ENCODE measurements at regions not wholly inside any gene's neighbourhood (a gene's known extent, or its start where the extent isn't known, plus 50 kb on each side); places are given as distances from the start of the nearest gene placed in this dataset.

- WGBS, 2 experiments (ENCODE audit: extremely low coverage in 1 of 2, insufficient coverage in 1 of 2, insufficient read length in 1 of 2, insufficient replicate concordance in 2 of 2, low coverage in 1 of 2, low lambda C conversion rate in 2 of 2, missing lambda C conversion rate in 1 of 2) = 93% methylated on average over 1 of the region's 1 CpG; no CpG with 5 or more reads in 1 of the 2 experiments
These were observed 478.9 kb upstream of the GRM3 start for GRCh38 chr7:86164827-86165226.

More at GRCh38 chr7:86164827-86165226, 478.9 kb upstream of the GRM3 start:
- H3K23me2 ChIP-seq (ENCODE audit: low read depth, low read length) = no peaks in the 10 kb centered on the region
- no peak overlapping the region for H3K18ac ChIP-seq (ENCODE audit: extremely low read depth, low read length)
- FAIRE-seq = no peak
- H2BK5ac ChIP-seq (ENCODE audit: low read depth, low read length) = no peak overlapping the region
- TF ChIP-seq YY1 (IDR thresholded peaks at IDR 0.05; ENCODE audit: low read depth, low read length) (no peak), EP300 (IDR thresholded peaks at IDR 0.05; ENCODE audit: borderline replicate concordance in 1 of 2, low read depth in 2 of 2, low read length in 2 of 2) (no peak), TAF1 (IDR thresholded peaks at IDR 0.05; ENCODE audit: low read depth, low read length) (no peak), ZNF274 (IDR thresholded peaks at IDR 0.05; ENCODE audit: borderline replicate concordance, extremely low read depth, low read length) (no peak), BCL11A (IDR thresholded peaks at IDR 0.05; ENCODE audit: low read depth in 2 of 2, low read length in 2 of 2) (no peak), KDM1A (IDR thresholded peaks at IDR 0.05; ENCODE audit: borderline replicate concordance, low read length) (no peak), TEAD4 (IDR thresholded peaks at IDR 0.05; ENCODE audit: low read depth, low read length) (no peak), SUZ12 (IDR thresholded peaks at IDR 0.05; ENCODE audit: low read length) (no peak), EZH2 (IDR thresholded peaks at IDR 0.05; ENCODE audit: low read depth, low read length, severe bottlenecking) (no peak), JUN (IDR thresholded peaks at IDR 0.05; ENCODE audit: low read depth, low read length) (no peak), SIRT6 (IDR thresholded peaks at IDR 0.05; ENCODE audit: low read length) (no peak), BRCA1 (IDR thresholded peaks at IDR 0.05; ENCODE audit: low read depth, low read length) (no peak), CBX8 (IDR thresholded peaks at IDR 0.05; ENCODE audit: borderline replicate concordance, low read depth, low read length) (no peak), HDAC2 (IDR thresholded peaks at IDR 0.05; ENCODE audit: borderline replicate concordance in 1 of 2, low read depth in 2 of 2, low read length in 2 of 2) (no peak)
- no peak overlapping the region for H3K27ac ChIP-seq (ENCODE audit: low read depth, low read length)
- H4K8ac ChIP-seq (ENCODE audit: extremely low read depth, insufficient read depth, low read length) = no peak overlapping the region
- no peak overlapping the region for H3K4me2 ChIP-seq (ENCODE audit: insufficient read depth in 1 of 2, low read depth in 2 of 2, low read length in 2 of 2)
- H3K79me1 ChIP-seq (ENCODE audit: low read depth, low read length) = no peaks in the 10 kb centered on the region
- H3K36me3 ChIP-seq (ENCODE audit: control insufficient read depth in 2 of 4, insufficient read depth in 4 of 4, low read length in 3 of 4) = no peaks in the 10 kb centered on the region
- no peak overlapping the region for H2AFZ ChIP-seq (ENCODE audit: low read length)
- no peak for DNase-seq (ENCODE audit: low read depth in 1 of 2, low spot score in 2 of 2)
- H2AK5ac ChIP-seq (ENCODE audit: low read depth, low read length) = no peak overlapping the region
- H3K4ac ChIP-seq (replicated peaks; ENCODE audit: insufficient read length, low read depth, low read length) = no peak overlapping the region
- H2BK12ac ChIP-seq (ENCODE audit: low read depth, low read length) = no peak overlapping the region
- H2BK120ac ChIP-seq (replicated peaks; ENCODE audit: low read depth, low read length) = no peak overlapping the region
- no peaks in the 10 kb centered on the region for H4K20me1 ChIP-seq (replicated peaks in 1 of 2; ENCODE audit: control insufficient read depth in 1 of 2, insufficient read depth in 2 of 2, low read length in 2 of 2)
- CTCF ChIA-PET (ENCODE audit: partially characterized antibody) = no interaction called here
- no peak overlapping the region for H4K91ac ChIP-seq (replicated peaks; ENCODE audit: insufficient read length, low read length)
- H3K23ac ChIP-seq (ENCODE audit: insufficient read length) = no peak overlapping the region
- H3K9me3 ChIP-seq (ENCODE audit: insufficient read depth in 2 of 2, low read depth in 1 of 2, low read length in 1 of 2) = no peaks in the 10 kb centered on the region; a peak in 1 of 4 replicates
- no peaks in the 10 kb centered on the region for H3K79me2 ChIP-seq (ENCODE audit: control insufficient read depth in 1 of 2, insufficient read depth in 2 of 2, low read length in 2 of 2)
- no peak overlapping the region for H3K56ac ChIP-seq (replicated peaks; ENCODE audit: insufficient read length, low read depth, low read length)
- no peak overlapping the region for H3K14ac ChIP-seq (ENCODE audit: insufficient read length)
- no peak overlapping the region for H4K5ac ChIP-seq (ENCODE audit: insufficient read length, low read depth, low read length)
- H2BK20ac ChIP-seq (ENCODE audit: low read length) = no peak overlapping the region
- H3K9ac ChIP-seq (replicated peaks in 1 of 4; ENCODE audit: extremely low read depth in 1 of 4, low read depth in 3 of 4, low read length in 3 of 4) = no peak overlapping the region
- H3K27me3 ChIP-seq (replicated peaks in 1 of 4; ENCODE audit: control insufficient read depth in 3 of 4, extremely low read depth in 1 of 4, insufficient read depth in 3 of 4, low read length in 3 of 4) = no peaks in the 10 kb centered on the region
- POLR2A ChIA-PET (ENCODE audit: partially characterized antibody) = no interaction called here
- H2BK15ac ChIP-seq (ENCODE audit: low read length) = no peak overlapping the region
- no peaks in the 10 kb centered on the region for H3K4me1 ChIP-seq (replicated peaks in 1 of 4; ENCODE audit: control insufficient read depth in 3 of 4, insufficient read depth in 4 of 4, low read length in 3 of 4)
- no peak overlapping the region for H3K4me3 ChIP-seq (ENCODE audit: extremely low read depth in 1 of 4, insufficient read depth in 2 of 4, low read depth in 3 of 4, low read length in 4 of 4)

Data from H1 (cell line).